ENCODE measurements at regions not wholly inside any gene's neighbourhood (a gene's known extent, or its start where the extent isn't known, plus 50 kb on each side); places are given as distances from the start of the nearest gene placed in this dataset.

DNA sequence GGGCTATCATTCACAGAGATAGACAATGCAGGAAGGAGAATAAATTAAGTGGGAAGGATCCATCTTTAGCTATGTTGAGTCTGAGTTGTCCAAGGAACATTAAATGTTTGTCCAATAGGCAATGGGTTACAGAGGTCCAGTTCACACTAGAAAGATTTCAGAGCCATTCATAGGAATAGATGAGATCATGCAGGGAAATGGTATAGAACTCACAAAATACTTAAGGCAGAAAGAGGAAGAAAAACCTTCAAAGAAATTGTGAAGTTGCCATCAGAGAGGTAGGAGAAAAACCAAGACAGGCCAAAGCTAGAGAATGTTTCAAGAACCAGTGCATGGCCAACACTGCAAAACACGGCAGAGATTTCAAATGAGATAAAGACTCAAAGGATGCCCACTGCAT is 94.1 kb downstream of the PHLDA1 start:
- Histone ChIP-seq H3K27me3 (replicated peaks in 1 of 7) (peaks cover 0 to 4% (median 0%) of the 10 kb centered on the region in 7 donors), H3K4me3 (no peak overlapping the region), H3K36me3 (no peaks in the 10 kb centered on the region), H3K9me3 (no peaks in the 10 kb centered on the region), H3K27ac (peak overlapping the region in 3 of 8 donors; percentile 2 to 40 (median 12)), H3K4me1 (peaks cover 0 to 29% (median 8%) of the 10 kb centered on the region in 6 donors)
- TF ChIP-seq, protein P1, sequence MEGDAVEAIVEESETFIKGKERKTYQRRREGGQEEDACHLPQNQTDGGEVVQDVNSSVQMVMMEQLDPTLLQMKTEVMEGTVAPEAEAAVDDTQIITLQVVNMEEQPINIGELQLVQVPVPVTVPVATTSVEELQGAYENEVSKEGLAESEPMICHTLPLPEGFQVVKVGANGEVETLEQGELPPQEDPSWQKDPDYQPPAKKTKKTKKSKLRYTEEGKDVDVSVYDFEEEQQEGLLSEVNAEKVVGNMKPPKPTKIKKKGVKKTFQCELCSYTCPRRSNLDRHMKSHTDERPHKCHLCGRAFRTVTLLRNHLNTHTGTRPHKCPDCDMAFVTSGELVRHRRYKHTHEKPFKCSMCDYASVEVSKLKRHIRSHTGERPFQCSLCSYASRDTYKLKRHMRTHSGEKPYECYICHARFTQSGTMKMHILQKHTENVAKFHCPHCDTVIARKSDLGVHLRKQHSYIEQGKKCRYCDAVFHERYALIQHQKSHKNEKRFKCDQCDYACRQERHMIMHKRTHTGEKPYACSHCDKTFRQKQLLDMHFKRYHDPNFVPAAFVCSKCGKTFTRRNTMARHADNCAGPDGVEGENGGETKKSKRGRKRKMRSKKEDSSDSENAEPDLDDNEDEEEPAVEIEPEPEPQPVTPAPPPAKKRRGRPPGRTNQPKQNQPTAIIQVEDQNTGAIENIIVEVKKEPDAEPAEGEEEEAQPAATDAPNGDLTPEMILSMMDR (IDR thresholded peaks at IDR 0.05 in 8 of 11, conservative IDR thresholded peaks at IDR 0.05 in 3 of 11), result no peak
- no peak for TF ChIP-seq POLR2A (IDR thresholded peaks at IDR 0.05)
- no peak for TF ChIP-seq POLR2AphosphoS5 (IDR thresholded peaks at IDR 0.05)
- DNase-seq, result no peak
- 65 to 82% (median 71%) methylated on average over 1 of the region's 1 CpG for WGBS, 5 donors
- intact Hi-C loops (cut with DNase I; ENCODE audit: low total_unique reads), result no loop called here

DNA sequence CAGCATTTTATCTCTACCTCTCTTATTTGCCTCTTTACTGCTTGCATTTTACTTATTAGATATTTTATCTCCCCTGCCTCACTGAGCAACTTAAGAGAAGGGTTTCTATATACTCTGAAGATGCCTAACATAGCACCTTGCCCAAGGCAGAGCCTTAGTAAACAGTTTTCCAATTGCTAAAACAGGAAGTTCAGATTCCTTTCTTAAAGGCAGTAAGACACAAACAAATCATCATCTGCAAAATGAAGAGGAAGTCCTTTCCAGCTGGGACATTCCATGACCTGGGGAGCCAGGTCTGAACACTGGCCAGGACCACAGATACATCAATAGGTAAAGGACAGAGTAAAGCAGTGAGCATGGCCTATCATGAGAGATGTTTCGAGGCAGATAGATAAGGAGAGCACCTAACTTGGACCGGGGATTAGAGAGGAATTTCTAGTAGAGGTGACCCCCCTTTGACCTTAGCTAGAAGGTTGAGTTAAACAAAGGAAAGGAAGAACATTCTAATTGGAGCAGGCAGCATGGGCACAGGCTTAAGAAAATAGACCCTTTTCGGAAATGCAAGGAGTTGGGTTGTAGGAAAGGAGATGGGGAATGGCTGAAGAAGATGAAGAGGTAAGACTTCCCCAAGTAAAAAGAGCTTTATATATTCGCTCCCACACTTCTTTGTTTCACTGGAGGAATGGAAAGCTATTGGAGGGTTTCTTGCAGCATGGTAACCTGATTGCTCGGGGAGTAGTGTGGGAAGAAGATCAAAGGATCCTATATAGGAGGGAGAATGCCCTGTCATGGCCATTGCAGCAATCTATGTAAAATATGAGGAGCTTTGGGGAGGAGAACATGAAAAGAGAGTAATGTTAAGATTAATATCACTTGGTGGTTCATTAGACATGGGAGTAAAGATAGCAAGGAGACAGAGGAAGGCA is 94.8 kb downstream of the PHLDA1 start:
- TF ChIP-seq, protein P1 (IDR thresholded peaks at IDR 0.05 in 8 of 11, conservative IDR thresholded peaks at IDR 0.05 in 3 of 11), result no peak
- TF ChIP-seq POLR2AphosphoS5 (IDR thresholded peaks at IDR 0.05) (no peak), POLR2A (IDR thresholded peaks at IDR 0.05) (no peak)
- intact Hi-C loops (cut with DNase I; ENCODE audit: low total_unique reads), result no loop called here
- Histone ChIP-seq H3K9me3 (no peaks in the 10 kb centered on the region), H3K4me3 (no peak overlapping the region), H3K4me1 (peaks cover 0 to 29% (median 8%) of the 10 kb centered on the region in 6 donors), H3K27me3 (replicated peaks in 1 of 7) (peaks cover 0 to 4% (median 0%) of the 10 kb centered on the region in 7 donors), H3K36me3 (no peaks in the 10 kb centered on the region), H3K27ac (no peak overlapping the region)
- 77 to 80% (median 79%) methylated on average over 5 of the region's 5 CpGs for WGBS, 5 donors
- DNase-seq, result no peak

GRCh38 chr12:75935539-75936242 is 95.9 kb downstream of the PHLDA1 start:
- WGBS, 5 donors, result 90 to 96% (median 91%) methylated on average over 3 of the region's 3 CpGs
- intact Hi-C loops (cut with DNase I; ENCODE audit: low total_unique reads), result no loop called here
- Histone ChIP-seq H3K4me3 (no peak overlapping the region), H3K9me3 (no peaks in the 10 kb centered on the region), H3K27ac (no peak overlapping the region), H3K4me1 (peaks cover 0 to 29% (median 8%) of the 10 kb centered on the region in 6 donors), H3K36me3 (no peaks in the 10 kb centered on the region), H3K27me3 (replicated peaks in 1 of 7) (peaks cover 0 to 4% (median 0%) of the 10 kb centered on the region in 7 donors)
- TF ChIP-seq POLR2A (IDR thresholded peaks at IDR 0.05), result no peak
- TF ChIP-seq, protein P1 (IDR thresholded peaks at IDR 0.05 in 8 of 11, conservative IDR thresholded peaks at IDR 0.05 in 3 of 11), result no peak
- no peak for TF ChIP-seq POLR2AphosphoS5 (IDR thresholded peaks at IDR 0.05)
- no peak for DNase-seq

DNA sequence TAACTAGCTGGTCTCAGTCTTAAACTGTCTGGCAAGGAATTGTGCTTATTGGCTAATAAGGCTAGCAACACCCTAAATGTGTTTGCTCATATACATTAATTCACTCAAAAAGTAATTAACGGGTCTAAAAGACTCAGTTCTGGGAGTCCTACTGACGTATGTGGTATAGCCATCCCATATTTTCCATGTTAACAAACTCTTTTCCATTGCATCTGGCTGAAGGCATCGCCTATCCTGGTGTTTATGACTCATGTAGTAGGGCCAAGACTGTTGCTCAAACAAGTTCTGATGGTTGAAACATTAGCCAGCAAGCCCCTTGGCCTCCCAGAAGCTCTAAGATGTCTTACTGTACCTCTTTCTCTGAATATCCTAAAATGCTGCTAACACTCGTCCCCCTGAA is 98.5 kb downstream of the PHLDA1 start:
- TF ChIP-seq, protein P1 (IDR thresholded peaks at IDR 0.05 in 8 of 11, conservative IDR thresholded peaks at IDR 0.05 in 3 of 11), result no peak
- TF ChIP-seq POLR2A (IDR thresholded peaks at IDR 0.05), result no peak
- TF ChIP-seq POLR2AphosphoS5 (IDR thresholded peaks at IDR 0.05), result no peak
- Histone ChIP-seq H3K36me3 (no peaks in the 10 kb centered on the region), H3K27ac (no peak overlapping the region), H3K4me1 (peaks cover 0 to 20% (median 8%) of the 10 kb centered on the region in 6 donors), H3K4me3 (no peak overlapping the region), H3K9me3 (no peaks in the 10 kb centered on the region), H3K27me3 (replicated peaks in 1 of 7) (peaks cover 0 to 4% (median 0%) of the 10 kb centered on the region in 7 donors)
- no peak for DNase-seq
- intact Hi-C loops (cut with DNase I; ENCODE audit: low total_unique reads), result no loop called here
- WGBS, 5 donors, result 84 to 97% (median 93%) methylated on average over 4 of the region's 4 CpGs

All from spleen (tissue), 11 donors.